Esophagus muscularis mucosa (tissue), 3 donors: ENCODE measurements at regions not wholly inside any gene's neighbourhood (a gene's known extent, or its start where the extent isn't known, plus 50 kb on each side); places are given as distances from the start of the nearest gene placed in this dataset.
A peak's percentile ranks its signal among the peaks of the same experiment; 100 is the strongest.

Experiments
- CTCF ChIP-seq, 3 experiments: fragments of 200-600 bp in 2 of 3; fragments of 450-650 bp in 1 of 3; sonication (generic) in 2 of 3; IDR thresholded peaks; one replicate each; pipeline ENCODE4 v1.5.1; 2017 to 2019; ENCODE audit warnings: antibody characterized with exemption in 3 of 3, mild to moderate bottlenecking in 2 of 3, moderate library complexity in 1 of 3
- POLR2AphosphoS5 ChIP-seq, 2 donors: sonication (generic); formaldehyde crosslinking; IDR thresholded peaks; one replicate each; pipeline ENCODE4 v1.6.1; 2017; ENCODE audit warnings: antibody characterized with exemption in 2 of 2

DNA sequence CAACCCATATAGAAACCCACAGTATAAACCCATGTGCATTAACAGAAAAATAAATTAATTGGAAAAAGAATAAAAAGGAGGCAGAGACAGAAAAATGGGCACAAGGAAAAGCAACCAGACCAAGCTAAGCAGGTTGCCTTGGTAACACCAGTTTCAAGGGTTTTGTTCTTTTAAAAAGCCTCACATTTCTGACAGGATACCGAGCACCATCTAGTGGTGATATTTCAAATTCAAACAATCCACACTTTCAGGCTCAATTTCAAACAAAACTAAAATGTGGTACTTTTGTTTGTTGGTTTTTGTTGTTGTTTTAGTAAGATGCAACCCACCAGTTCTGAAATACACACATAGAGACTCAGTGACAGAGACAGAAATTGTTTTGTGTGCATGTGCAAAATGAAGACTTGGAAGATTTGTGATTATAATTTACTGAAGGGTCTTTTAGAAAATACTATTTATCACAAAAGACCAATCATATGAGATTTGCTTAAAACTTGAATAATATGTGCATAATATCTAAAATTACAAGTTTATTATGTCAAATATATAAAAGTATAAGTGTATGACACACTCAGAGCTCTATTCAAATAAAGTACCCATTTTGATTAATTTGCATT is 318.2 kb downstream of the SLCO4C1 start:
- TF ChIP-seq CTCF (IDR thresholded peaks at IDR 0.05) (peak; percentile 37 to 62 (median 55)), POLR2AphosphoS5 (IDR thresholded peaks at IDR 0.05) (no peak)
